ENCODE measurements at regions not wholly inside any gene's neighbourhood (a gene's known extent, or its start where the extent isn't known, plus 50 kb on each side); places are given as distances from the start of the nearest gene placed in this dataset.

- TF ChIP-seq, protein P1, sequence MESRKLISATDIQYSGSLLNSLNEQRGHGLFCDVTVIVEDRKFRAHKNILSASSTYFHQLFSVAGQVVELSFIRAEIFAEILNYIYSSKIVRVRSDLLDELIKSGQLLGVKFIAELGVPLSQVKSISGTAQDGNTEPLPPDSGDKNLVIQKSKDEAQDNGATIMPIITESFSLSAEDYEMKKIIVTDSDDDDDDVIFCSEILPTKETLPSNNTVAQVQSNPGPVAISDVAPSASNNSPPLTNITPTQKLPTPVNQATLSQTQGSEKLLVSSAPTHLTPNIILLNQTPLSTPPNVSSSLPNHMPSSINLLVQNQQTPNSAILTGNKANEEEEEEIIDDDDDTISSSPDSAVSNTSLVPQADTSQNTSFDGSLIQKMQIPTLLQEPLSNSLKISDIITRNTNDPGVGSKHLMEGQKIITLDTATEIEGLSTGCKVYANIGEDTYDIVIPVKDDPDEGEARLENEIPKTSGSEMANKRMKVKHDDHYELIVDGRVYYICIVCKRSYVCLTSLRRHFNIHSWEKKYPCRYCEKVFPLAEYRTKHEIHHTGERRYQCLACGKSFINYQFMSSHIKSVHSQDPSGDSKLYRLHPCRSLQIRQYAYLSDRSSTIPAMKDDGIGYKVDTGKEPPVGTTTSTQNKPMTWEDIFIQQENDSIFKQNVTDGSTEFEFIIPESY (IDR thresholded peaks at IDR 0.05; ENCODE audit: extremely low read depth, insufficient replicate concordance, low read length), result no peak
- TF ChIP-seq EGR1 (IDR thresholded peaks at IDR 0.05; ENCODE audit: low read depth), result no peak
- no peak for TF ChIP-seq SP1 (IDR thresholded peaks at IDR 0.05; ENCODE audit: low read depth)
- TF ChIP-seq ZNF274 (IDR thresholded peaks at IDR 0.05; ENCODE audit: low read depth, low read length), result no peak
- TF ChIP-seq RAD21 (IDR thresholded peaks at IDR 0.05; ENCODE audit: low read depth), result no peak
- TF ChIP-seq FOSL1 (IDR thresholded peaks at IDR 0.05; ENCODE audit: low read depth), result no peak
- TF ChIP-seq, protein P2, sequence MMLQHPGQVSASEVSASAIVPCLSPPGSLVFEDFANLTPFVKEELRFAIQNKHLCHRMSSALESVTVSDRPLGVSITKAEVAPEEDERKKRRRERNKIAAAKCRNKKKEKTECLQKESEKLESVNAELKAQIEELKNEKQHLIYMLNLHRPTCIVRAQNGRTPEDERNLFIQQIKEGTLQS (IDR thresholded peaks at IDR 0.05), result no peak
- no peak for TF ChIP-seq CBX3 (IDR thresholded peaks at IDR 0.05; ENCODE audit: low read depth)
- no peak for TF ChIP-seq SIN3A (IDR thresholded peaks at IDR 0.05; ENCODE audit: low read depth)
- H4K20me1 ChIP-seq (ENCODE audit: insufficient read depth), result no peaks in the 10 kb centered on the region
- H3K4me3 ChIP-seq (replicated peaks in 1 of 2; ENCODE audit: low read depth in 1 of 2, low read length in 2 of 2), result no peak overlapping the region
- no peak overlapping the region for H2AFZ ChIP-seq (ENCODE audit: low read depth, low read length, poor library complexity, severe bottlenecking)
- no peaks in the 10 kb centered on the region for H3K9me3 ChIP-seq (ENCODE audit: control insufficient read depth in 1 of 2, insufficient read depth in 1 of 2, low read depth in 1 of 2, low read length in 2 of 2)
- ChIA-PET RAD21 (ENCODE audit: low non-redundant PET in 1 of 2, low total read pairs in 2 of 2, uncharacterized antibody in 2 of 2, unreplicated experiment in 2 of 2) (no interaction called here), POLR2A (no interaction called here), CTCF (no interaction called here)
- no peaks in the 10 kb centered on the region for H3K36me3 ChIP-seq (ENCODE audit: control insufficient read depth in 1 of 2, insufficient read depth in 2 of 2, low read length in 2 of 2)
- no TSS peak for BruUV-seq (replicated peaks)
- H3K27ac ChIP-seq (ENCODE audit: low read depth, low read length), result no peak overlapping the region
- ATAC-seq (no peak), DNase-seq (ENCODE audit: low read depth, low spot score) (no peak)
- no peak overlapping the region for H3K9ac ChIP-seq (ENCODE audit: low read length)
- H3K4me2 ChIP-seq (ENCODE audit: low read length), result no peak overlapping the region
- no peaks in the 10 kb centered on the region for H3K4me1 ChIP-seq (ENCODE audit: control insufficient read depth in 1 of 2, insufficient read depth in 2 of 2, low read length in 2 of 2)
- no peaks in the 10 kb centered on the region for H3K27me3 ChIP-seq (ENCODE audit: insufficient read depth, low read length)
- H3K9me2 ChIP-seq (ENCODE audit: insufficient read depth), result no peaks in the 10 kb centered on the region
- intact Hi-C loops (cut with micrococcal nuclease), result no loop called here
- H3K79me2 ChIP-seq (ENCODE audit: insufficient read depth, low read length), result no peaks in the 10 kb centered on the region
These were observed 1290.0 kb downstream of the EFNA5 start for GRCh38 chr5:106380736-106381135.

- H3K27ac ChIP-seq (ENCODE audit: low read depth, low read length), result no peak overlapping the region
- ChIA-PET RAD21 (ENCODE audit: low non-redundant PET in 1 of 2, low total read pairs in 2 of 2, uncharacterized antibody in 2 of 2, unreplicated experiment in 2 of 2) (no interaction called here), CTCF (no interaction called here), POLR2A (interaction anchor here (1.1 kb wide), 1 partner anchor 9 kb away, joined by 3 read pairs; no protein-coding TSS in a partner anchor)
- H3K79me2 ChIP-seq (ENCODE audit: insufficient read depth, low read length), result no peaks in the 10 kb centered on the region
- H3K9ac ChIP-seq (ENCODE audit: low read length), result no peak overlapping the region
- H3K4me1 ChIP-seq (ENCODE audit: control insufficient read depth in 1 of 2, insufficient read depth in 2 of 2, low read length in 2 of 2), result no peaks in the 10 kb centered on the region
- no peaks in the 10 kb centered on the region for H3K9me3 ChIP-seq (ENCODE audit: control insufficient read depth in 1 of 2, insufficient read depth in 1 of 2, low read depth in 1 of 2, low read length in 2 of 2)
- H3K9me2 ChIP-seq (ENCODE audit: insufficient read depth), result no peaks in the 10 kb centered on the region
- H3K36me3 ChIP-seq (ENCODE audit: control insufficient read depth in 1 of 2, insufficient read depth in 2 of 2, low read length in 2 of 2), result no peaks in the 10 kb centered on the region
- no peak for ATAC-seq
- no peaks in the 10 kb centered on the region for H4K20me1 ChIP-seq (ENCODE audit: insufficient read depth)
- no peak overlapping the region for H3K4me3 ChIP-seq (replicated peaks in 1 of 2; ENCODE audit: low read depth in 1 of 2, low read length in 2 of 2)
- BruUV-seq (replicated peaks), result no TSS peak
- intact Hi-C loops (cut with micrococcal nuclease), result no loop called here
- no peak for DNase-seq (ENCODE audit: low read depth, low spot score)
- TF ChIP-seq FOSL1 (IDR thresholded peaks at IDR 0.05; ENCODE audit: low read depth), result no peak
- TF ChIP-seq, protein P2 (IDR thresholded peaks at IDR 0.05), result no peak
- no peak for TF ChIP-seq RAD21 (IDR thresholded peaks at IDR 0.05; ENCODE audit: low read depth)
- no peak for TF ChIP-seq POLR2A (IDR thresholded peaks at IDR 0.05; ENCODE audit: borderline replicate concordance, extremely low read depth, insufficient read depth, insufficient read length)
- TF ChIP-seq YY1 (IDR thresholded peaks at IDR 0.05; ENCODE audit: extremely low read depth, insufficient replicate concordance, low read depth, low read length), result no peak
- no peak for TF ChIP-seq JUND (IDR thresholded peaks at IDR 0.05)
- no peak for TF ChIP-seq EZH2 (IDR thresholded peaks at IDR 0.05)
- TF ChIP-seq TCF7L2 (IDR thresholded peaks at IDR 0.05; ENCODE audit: borderline replicate concordance, extremely low read depth, insufficient read depth, insufficient read length), result no peak
- no peak for TF ChIP-seq EGR1 (IDR thresholded peaks at IDR 0.05; ENCODE audit: low read depth)
- TF ChIP-seq, protein P3, sequence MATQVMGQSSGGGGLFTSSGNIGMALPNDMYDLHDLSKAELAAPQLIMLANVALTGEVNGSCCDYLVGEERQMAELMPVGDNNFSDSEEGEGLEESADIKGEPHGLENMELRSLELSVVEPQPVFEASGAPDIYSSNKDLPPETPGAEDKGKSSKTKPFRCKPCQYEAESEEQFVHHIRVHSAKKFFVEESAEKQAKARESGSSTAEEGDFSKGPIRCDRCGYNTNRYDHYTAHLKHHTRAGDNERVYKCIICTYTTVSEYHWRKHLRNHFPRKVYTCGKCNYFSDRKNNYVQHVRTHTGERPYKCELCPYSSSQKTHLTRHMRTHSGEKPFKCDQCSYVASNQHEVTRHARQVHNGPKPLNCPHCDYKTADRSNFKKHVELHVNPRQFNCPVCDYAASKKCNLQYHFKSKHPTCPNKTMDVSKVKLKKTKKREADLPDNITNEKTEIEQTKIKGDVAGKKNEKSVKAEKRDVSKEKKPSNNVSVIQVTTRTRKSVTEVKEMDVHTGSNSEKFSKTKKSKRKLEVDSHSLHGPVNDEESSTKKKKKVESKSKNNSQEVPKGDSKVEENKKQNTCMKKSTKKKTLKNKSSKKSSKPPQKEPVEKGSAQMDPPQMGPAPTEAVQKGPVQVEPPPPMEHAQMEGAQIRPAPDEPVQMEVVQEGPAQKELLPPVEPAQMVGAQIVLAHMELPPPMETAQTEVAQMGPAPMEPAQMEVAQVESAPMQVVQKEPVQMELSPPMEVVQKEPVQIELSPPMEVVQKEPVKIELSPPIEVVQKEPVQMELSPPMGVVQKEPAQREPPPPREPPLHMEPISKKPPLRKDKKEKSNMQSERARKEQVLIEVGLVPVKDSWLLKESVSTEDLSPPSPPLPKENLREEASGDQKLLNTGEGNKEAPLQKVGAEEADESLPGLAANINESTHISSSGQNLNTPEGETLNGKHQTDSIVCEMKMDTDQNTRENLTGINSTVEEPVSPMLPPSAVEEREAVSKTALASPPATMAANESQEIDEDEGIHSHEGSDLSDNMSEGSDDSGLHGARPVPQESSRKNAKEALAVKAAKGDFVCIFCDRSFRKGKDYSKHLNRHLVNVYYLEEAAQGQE (IDR thresholded peaks at IDR 0.05; ENCODE audit: low read depth), result no peak
- no peaks in the 10 kb centered on the region for H3K27me3 ChIP-seq (ENCODE audit: insufficient read depth, low read length)
- H2AFZ ChIP-seq (ENCODE audit: low read depth, low read length, poor library complexity, severe bottlenecking), result peak overlapping the region; percentile 20
- H3K4me2 ChIP-seq (ENCODE audit: low read length), result no peak overlapping the region
These were observed 1294.2 kb downstream of the EFNA5 start for GRCh38 chr5:106376522-106376921.

All from HCT116 (cell line).